ENCODE measurements at regions not wholly inside any gene's neighbourhood (a gene's known extent, or its start where the extent isn't known, plus 50 kb on each side); places are given as distances from the start of the nearest gene placed in this dataset.

GRCh38 chr4:41437111-41437536 lies 100.8 kb upstream of the LIMCH1 start:
- TF ChIP-seq CTCF (conservative IDR thresholded peaks at IDR 0.05) (no peak), ZFX (IDR thresholded peaks at IDR 0.05) (no peak)

Measured in C4-2B (cell line).